Erythroblast (primary cell): ENCODE measurements at regions not wholly inside any gene's neighbourhood (a gene's known extent, or its start where the extent isn't known, plus 50 kb on each side); places are given as distances from the start of the nearest gene placed in this dataset.
"Not testable (repeated sequence)": the region's sequence is repeated elsewhere in the genome, so short reads cannot be mapped to it uniquely, and the experiment has no call there.

Source experiments
- DNase-seq, 2 experiments: peaks; one replicate each; lab custom pipeline; 2025; lab: John Stamatoyannopoulos, UW
- GATA1 ChIP-seq: IDR thresholded peaks from 2 replicates; pipeline ENCODE4 v1.6.1; 2011; ENCODE audit warnings: low read depth, mild to moderate bottlenecking, control low read depth, low read length, moderate library complexity
- POLR2A ChIP-seq: IDR thresholded peaks from 2 replicates; pipeline ENCODE4 v1.6.1; 2011; ENCODE audit warnings: mild to moderate bottlenecking, low read length

GRCh38 chr13:78876915-78877549 is 218.1 kb upstream of the OBI1 start:
- DNase-seq: no peak

GRCh38 chr13:78875792-78876580 is 217.0 kb upstream of the OBI1 start:
- no peak for TF ChIP-seq GATA1
- TF ChIP-seq POLR2A: no peak
- peak in 1 of 2 experiments; percentile 5 for DNase-seq

More at GRCh38 chr13:78876915-78877549, 218.1 kb upstream of the OBI1 start:
- TF ChIP-seq GATA1: no peak
- no peak for TF ChIP-seq POLR2A

- TF ChIP-seq POLR2A (no peak), GATA1 (no peak)
- DNase-seq: no peak
Measured at GRCh38 chr13:78868991-78869390, 210.0 kb upstream of the OBI1 start.

- no peak for DNase-seq
- TF ChIP-seq GATA1 (no peak), POLR2A (no peak)
Measured at GRCh38 chr13:78867655-78868054, 208.7 kb upstream of the OBI1 start.

- DNase-seq: not testable (repeated sequence)
Measured at GRCh38 chr13:78866076-78866475, 207.1 kb upstream of the OBI1 start.

GRCh38 chr13:78862446-78862845 is 203.5 kb upstream of the OBI1 start:
- TF ChIP-seq POLR2A (no peak), GATA1 (no peak)
- DNase-seq: no peak

DNA sequence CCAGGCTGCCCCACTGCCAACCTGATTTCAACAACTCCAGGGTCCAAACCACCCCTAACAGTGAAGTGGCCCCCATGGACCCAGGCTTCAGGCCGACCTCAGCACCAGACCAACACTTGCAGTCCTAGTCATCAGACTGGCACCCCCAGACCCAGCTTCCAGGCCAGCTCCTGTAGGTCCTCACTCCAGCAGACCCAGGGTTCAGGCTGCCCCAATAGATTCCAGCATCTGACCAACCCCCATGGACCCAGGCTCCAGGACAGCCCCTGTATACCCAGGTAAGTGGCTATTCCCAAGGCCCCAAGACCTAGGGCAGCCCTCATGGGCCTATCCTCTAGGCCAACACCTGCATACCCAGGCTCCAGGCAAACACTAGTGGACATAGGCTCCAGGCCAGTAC is 193.8 kb upstream of the OBI1 start:
- DNase-seq: no peak

DNA sequence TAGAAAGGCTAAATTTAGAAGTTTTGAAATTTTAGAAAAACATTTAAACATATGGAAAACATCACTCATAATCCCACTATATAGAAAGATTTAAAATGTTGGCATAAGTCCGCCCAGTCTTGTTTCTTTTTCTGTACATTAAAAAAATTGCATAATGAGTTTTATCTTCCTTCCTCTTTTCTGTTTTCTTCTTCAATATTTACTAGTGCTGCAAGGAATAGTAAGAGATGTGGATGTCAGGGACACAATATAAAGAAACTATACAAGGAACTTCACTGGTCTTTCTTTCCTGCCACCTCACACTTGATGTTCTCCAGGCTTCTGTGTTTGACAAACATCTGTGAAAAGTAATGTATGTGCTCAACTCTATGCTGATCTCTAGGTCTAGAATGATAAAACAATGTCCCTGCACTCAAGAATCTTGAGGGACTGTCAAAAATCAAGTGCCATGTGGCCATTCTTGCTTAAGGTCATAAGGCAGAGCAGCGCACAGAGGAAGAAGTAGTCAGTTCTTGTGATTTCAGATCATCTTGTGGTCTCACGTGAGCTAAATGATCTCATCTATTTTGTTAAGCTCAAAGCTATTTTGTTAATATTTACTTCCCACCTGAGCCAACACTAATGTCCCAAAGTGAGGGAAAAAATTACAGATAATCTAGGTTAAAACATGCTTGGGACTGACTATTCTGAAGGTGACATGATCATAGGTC is 186.9 kb upstream of the OBI1 start:
- TF ChIP-seq POLR2A (no peak), GATA1 (no peak)
- no peak for DNase-seq

More for the DNA sequence above, 193.8 kb upstream of the OBI1 start:
- TF ChIP-seq POLR2A: no peak
- no peak for TF ChIP-seq GATA1

GRCh38 chr13:78844106-78844505 is 185.2 kb upstream of the OBI1 start:
- no peak for TF ChIP-seq POLR2A
- TF ChIP-seq GATA1: no peak
- no peak for DNase-seq

DNA sequence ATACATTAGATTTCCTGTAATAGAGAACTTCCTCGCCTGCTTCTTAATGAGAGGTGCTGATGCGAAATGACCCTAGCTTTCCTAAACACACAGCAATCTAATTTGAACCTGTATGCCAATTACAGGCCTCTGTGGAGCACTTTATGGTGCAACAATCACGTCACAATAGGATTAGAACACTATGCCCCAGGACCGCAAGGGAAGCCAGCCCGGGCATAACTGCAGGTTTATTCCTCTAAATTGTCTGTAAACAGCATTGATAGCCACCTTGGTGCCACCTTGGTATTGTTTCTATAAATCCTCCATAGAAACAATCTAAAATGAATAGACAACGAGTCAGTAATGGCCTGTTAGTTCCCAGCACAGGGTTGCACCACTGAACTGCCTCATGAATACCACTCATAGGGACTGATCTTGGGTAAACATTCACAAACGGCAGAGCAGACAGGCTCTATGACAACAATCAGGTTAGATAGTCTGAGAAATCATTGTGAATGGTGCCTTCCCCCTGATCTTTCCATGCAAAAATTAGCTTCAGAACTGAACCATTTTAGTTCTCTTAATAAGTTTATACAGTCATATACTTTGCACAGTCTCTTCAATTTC is 182.5 kb upstream of the OBI1 start:
- no peak for TF ChIP-seq POLR2A
- no peak for TF ChIP-seq GATA1
- no peak for DNase-seq

DNA sequence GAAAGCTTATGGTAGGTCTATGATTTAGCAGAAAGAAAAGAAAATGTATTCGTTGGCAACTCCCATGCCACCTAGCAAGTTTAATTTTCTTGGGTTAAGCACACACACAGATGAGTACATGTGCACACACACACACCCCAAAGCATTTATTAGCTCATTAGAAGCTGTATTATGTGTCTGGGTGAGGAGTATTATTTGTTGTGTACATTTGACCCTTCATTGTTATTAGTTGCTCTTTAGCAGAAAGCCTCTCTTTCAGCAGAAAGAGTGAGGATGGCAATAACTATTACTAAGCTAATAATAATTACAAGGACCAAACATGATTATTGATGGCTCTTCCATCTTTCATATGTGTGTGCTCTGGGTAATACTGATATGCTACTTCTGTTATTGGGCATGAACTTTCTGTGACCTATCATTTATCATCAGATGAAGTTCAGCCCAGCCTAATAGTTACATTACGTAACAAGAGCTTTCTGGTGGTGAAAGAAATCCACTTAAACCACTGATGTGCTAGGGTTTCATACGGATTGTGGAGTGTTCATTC is 177.4 kb upstream of the OBI1 start:
- TF ChIP-seq GATA1: no peak
- no peak for TF ChIP-seq POLR2A
- DNase-seq: no peak

GRCh38 chr13:78832461-78832860 is 173.5 kb upstream of the OBI1 start:
- TF ChIP-seq POLR2A: no peak
- no peak for TF ChIP-seq GATA1
- no peak for DNase-seq

GRCh38 chr13:78830508-78830907 is 171.6 kb upstream of the OBI1 start:
- no peak for DNase-seq
- no peak for TF ChIP-seq POLR2A
- TF ChIP-seq GATA1: no peak
